Effector CD8-positive, alpha-beta T cell (primary cell): ENCODE measurements at regions not wholly inside any gene's neighbourhood (a gene's known extent, or its start where the extent isn't known, plus 50 kb on each side); places are given as distances from the start of the nearest gene placed in this dataset.
A peak's percentile ranks its signal among the peaks of the same experiment; 100 is the strongest.

Experiments used
- DNase-seq: peaks from one replicate; lab custom pipeline; 2025; lab: John Stamatoyannopoulos, UW

DNA sequence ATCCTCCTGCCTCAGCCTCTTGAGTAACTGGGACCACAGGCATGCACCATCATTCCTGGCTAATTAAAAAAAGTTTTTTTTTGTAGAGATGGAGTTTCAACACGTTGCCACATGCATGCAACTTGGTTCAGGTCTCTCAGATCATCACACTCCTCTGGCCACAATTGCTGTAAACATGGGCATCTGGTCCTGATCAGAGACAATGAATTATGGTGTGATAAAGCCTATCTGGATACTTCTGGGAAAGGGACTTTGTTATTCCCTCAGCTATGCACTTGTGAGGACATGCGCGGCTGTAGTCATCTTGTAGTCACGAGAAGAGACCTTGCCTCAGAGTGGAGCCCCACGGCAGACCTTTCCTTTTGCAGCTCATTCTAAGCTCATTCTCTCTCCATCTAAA, 210.9 kb upstream of the ZFP64 start:
- DNase-seq, result no peak

DNA sequence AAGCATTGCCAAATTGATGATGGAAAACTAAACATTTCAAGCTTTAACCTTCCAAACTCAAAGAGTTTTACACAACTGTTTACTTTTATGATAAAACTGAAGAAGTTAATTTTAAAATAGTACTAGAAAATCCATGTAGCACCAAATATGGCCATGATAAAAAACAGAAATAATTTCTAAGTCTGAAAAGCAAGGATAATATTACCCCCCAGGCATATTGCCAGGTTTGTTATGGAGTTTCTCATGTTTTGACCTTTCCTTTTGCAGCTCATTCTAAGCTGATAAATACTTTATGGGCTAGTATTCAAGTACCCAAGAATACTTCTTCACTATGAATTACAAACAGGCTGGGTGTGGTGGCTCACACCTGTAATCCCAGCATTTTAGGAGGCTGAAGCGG, 209.9 kb upstream of the ZFP64 start:
- DNase-seq, result no peak

GRCh38 chr20:52399352-52399751, 207.8 kb upstream of the ZFP64 start:
- DNase-seq, result no peak

DNA sequence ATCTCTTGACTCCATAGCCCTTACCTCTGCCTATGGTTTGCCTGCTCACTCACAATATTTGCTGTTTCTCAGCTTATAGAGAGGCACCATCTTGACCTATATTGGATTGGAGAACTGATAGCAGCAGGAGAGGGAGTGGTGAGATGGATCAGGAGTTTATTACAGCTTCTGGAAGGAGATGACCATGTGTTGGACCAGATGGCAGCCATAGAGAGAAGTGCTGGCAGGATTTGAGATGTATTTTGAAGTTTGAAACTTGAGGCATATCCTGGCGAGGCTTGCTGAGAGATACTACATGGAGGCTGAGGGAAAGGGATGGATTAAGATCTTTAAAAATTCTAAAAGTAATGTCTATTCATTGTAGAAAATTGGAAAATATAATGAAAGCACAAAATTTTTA, 198.0 kb upstream of the ZFP64 start:
- DNase-seq, result no peak

DNA sequence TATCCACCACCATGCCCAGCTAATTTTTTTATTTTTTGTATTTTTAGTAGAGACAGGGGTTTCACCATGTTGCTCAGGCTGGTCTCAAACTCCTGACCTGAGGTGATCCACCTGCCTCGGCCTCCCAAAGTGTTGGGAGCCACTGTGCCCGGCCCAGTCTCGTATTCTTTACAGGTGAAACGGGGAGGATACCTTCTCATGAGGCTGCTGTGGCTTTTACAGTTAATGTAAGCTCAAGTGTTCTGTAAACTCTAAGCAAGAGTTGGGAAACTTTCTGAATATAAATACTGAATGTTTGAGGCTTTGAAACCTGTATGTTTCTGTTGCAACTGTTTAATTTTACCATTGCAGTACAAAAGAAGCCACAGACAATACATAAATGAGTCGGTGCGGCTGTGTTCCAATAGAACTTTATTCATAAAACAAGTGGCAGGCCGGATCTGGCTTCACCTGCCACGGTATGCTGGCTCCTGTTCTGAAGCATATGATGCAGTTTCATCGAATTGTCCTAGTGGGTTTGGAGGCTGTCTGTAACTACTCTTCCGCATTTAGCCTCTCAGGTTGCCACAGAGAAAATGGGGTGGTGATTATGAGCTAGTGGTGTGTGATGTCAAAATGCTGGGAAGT, 192.5 kb upstream of the ZFP64 start:
- no peak for DNase-seq

DNA sequence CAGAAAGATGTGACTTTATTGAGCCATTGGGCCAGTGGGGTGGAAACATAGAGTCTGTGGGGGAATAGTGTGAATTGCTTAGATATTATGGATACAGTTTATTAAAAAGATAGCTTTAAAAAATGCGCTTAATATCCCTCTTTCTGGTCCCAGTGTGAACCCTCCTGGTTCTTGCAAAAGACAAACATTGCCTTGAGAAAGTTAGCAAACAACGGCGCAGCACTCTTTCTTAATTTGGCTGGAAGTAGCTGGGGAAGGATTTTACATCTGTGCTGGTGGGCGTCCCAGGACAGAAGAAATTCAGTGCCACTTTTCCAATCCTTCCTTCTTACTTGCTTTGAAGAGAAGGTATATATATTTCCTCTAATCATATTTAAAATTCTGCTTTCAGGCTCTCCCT, 191.4 kb upstream of the ZFP64 start:
- DNase-seq, result no peak

GRCh38 chr20:52379723-52380336, 188.3 kb upstream of the ZFP64 start:
- peak; percentile 3 for DNase-seq

GRCh38 chr20:52372169-52372568, 180.6 kb upstream of the ZFP64 start:
- no peak for DNase-seq

DNA sequence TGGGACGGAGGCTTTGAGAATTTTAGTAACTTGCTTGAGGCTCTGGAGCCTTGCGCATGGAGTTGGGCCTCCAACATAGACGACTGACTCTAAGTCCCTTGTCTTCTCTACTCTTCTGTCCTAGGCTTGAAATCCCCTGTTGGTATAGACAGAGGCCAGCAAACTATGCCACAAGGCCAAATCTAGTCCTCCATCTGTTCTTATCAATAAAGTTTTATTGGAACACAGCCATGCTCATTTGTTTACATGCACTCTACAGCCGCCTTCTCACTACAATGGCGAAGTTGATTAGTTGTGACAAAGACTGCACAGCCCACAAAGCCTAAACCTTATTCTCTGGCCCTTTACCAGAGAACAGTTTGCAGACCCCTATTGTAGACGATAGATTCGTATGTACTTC, 174.1 kb upstream of the ZFP64 start:
- no peak for DNase-seq

DNA sequence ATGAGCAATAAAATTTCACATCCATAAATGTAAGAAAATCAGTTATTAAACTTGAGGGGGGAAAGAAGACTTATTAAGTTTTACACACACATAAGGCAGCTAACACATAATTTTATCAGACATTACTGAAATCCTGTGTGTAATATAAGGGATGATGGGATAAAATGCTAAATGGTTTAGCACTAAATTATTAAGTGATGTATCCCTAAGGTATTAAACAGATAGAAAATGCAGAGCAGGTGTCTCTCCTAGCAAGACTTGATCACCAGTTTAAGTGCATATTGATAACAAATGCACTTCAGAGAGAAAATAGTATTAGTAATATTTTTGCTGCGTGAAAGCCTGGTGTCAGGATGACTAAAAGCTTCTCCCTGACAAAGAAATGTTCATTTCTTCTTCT, 172.8 kb upstream of the ZFP64 start:
- DNase-seq, result no peak

DNA sequence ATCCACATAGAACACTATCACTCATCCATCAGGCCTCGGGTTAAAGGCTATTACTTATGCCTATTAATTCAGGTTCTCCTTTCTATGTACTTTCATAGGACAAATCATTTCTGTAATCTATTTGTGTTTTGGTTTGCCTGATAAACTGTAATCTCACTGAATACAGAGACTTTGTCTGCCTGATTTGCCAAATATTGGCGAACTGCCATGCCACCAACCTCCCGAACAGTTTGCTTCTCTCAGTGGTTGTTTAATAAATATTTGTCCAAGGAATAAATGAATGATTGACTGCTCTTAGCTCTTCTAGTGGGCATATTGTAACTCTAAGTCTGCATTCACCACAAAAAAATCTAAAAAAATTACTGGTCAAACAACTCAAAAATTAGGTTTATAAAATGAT, 170.1 kb upstream of the ZFP64 start:
- no peak for DNase-seq

DNA sequence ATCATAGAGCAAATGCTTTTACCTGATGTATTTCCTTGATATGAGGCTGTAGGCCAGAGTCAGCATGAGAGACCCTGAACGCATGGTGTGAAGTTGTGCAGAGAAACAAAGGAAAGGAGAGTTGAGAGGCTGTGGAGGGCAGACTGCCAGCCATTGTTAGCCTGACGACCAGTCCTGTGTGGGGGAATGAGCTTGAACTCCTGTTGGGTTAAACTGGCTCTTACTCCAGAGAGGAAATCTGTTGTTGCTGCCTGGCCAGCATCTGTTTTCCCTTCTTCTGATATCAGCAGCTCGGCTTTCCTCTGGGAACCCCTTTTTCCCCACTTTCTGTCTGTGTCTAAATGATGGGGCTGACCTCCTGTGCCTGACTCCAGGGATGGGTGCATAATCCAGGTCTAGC, 158.2 kb upstream of the ZFP64 start:
- no peak for DNase-seq

DNA sequence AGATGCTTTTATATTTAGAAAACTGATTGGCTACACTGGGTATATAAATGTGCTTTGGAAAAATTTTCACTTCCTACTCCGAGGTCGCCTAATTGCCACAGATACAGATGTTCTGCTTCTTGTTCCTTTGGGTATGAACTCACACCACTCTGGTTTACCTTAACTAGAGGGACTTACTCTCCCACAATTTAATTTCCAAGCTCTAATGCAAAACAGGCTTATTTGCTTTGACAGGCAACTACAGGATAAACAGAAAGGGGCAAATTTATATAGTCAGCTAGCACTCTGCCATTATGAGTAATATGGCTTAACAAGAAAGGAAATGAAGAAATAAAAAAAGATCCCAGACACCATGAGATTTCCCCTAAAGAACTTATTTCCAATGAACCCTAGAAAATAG, 156.9 kb upstream of the ZFP64 start:
- no peak for DNase-seq

DNA sequence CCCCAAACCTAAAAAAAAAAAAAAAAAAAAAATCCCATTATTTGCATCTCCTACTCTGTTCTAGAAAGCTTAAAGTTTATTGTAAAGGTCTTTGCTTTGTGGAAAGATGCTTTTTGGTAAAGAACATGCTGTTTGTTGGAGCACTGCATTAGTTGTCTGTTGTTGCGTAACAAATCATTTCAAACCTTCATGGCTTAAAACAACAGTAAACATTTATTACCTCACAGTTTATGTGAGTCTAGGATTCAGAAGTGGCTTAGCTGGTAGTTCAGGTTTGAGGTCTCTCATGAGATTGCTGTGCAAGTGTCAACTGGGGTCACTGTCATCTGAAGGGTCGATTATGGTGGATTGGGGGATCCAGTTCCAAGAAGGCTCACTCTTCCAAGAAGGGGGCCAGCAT, 155.2 kb upstream of the ZFP64 start:
- DNase-seq, result no peak

- no peak for DNase-seq
Measured at GRCh38 chr20:52342913-52343312, 151.3 kb upstream of the ZFP64 start.

- no peak for DNase-seq
Measured at GRCh38 chr20:52340036-52340634, 148.6 kb upstream of the ZFP64 start.

- no peak for DNase-seq
Measured at GRCh38 chr20:52332649-52333250, 141.2 kb upstream of the ZFP64 start.

- DNase-seq, result no peak
Measured at GRCh38 chr20:52332230-52332629, 140.7 kb upstream of the ZFP64 start.

DNA sequence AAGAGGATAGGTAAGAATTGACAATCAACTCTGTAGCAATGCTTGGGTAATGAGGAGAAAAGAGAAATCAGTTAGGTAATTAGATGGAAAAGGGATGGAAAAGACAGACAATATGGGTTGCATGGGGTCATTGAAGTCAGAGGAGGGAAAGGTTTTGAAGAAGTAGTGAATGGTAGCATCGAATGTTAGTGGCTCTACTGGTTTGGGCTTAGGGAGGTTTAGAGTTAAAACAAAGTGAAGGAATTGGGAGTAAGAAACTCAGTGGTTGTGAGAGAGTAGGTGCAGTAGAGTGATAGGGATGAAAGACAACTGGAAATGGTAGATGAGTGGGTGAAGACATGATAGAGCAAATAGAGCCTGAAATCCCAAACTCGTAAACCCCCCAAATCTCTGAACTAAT, 140.1 kb upstream of the ZFP64 start:
- DNase-seq, result no peak

DNA sequence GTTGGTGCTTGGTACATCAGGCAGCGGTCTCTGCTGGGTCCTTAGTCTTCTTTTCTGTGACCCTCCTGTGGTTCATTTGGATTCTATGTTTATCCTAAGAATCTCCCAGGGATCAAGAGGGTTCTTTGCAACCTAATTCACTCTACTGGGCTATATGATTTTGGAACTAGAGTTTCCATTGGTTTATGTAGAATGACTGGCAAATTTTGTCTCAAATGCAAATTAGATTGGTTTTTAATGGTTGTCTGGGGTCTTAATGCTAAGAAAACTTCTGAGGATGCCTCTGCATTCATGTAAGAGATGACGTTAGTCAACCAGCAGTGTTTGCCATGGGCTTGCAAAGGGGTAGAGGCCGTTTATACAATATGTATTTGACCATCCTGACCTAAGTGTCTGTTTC, 129.8 kb upstream of the ZFP64 start:
- no peak for DNase-seq

GRCh38 chr20:52318651-52319050, 127.1 kb upstream of the ZFP64 start:
- DNase-seq, result no peak

DNA sequence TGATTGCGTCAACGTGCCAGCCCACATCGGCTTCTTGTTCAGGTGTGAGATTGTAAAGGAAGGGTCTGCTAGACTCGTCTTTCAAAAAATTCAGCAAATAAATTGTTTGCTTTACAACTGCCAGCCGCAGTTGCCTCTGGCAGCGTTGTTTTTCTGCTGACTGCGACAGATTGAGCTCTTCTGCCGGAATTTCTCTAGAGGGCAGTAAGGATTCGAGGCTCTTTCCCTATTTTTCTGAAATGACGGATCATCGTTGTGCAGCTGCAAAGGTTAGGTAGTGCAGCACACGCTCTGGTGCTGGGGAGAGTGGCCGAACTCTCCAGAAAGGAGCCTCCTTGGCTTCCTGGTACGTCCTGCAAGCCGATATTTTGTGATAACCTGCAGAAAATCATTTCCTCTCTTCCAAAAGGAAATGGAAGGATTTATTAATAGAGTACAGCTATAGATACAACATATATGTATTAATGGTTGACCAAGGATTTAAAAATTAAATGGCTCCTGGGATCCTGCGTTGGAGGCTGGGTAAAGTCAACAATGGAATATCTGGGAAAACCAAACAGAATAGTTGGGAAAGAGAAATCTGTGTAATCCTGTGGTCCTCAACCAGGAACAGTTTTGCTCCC, 121.9 kb upstream of the ZFP64 start:
- no peak for DNase-seq

DNA sequence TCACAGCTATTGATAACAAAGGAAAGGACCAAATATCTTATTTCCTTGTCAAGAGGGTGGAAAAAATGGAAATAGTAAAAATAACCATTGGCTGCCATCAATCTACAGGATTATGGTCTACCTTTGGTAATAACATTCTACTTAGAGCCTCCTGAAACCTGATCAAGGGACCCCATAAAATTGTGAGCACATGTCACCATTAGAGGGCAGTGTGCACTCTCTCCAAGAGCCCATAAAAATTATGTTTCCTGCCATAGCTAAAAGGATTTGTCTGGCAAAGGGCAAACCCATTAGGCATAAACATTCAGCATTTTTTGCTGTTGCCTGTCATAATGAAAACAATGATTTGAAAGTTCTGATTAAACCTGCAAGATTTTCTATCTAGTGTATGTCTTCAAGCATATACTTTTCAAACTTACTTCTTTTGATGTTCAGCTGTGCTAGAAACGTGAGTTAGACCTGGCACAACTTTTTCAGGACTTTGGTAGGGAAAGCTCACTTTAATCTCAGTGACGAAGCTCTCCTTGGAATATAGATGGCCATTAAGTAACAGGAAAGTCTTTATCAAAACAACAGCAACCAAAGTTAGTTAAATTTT, 120.7 kb upstream of the ZFP64 start:
- peak; percentile 6 for DNase-seq
